ENCODE measurements at regions not wholly inside any gene's neighbourhood (a gene's known extent, or its start where the extent isn't known, plus 50 kb on each side); places are given as distances from the start of the nearest gene placed in this dataset.

DNA sequence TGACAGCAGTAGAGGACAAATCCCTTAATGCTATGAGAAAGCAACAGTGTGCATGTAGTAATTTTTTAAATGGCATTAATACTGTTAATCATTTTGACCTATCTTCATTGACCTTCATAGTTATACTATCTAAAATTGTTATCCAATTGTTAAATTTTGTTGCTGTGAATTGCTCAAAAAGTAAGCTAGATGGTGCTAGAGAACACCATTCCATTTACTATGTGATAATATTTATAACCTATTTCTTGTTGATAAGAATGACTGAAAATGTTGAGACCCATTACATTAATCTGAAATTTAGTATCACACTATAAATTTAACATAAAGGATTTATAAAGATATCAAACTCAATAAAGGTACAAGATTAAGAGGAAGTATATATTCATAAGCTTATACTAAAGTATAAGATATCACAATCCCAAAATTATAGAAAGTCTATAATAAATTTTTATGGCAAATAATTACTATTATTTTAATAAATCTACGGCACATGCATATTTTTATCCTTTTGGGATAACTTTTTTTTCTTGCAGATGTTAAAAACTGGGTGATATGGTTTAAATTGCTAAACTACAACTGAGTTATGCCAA is 1573.3 kb downstream of the PCDH9 start:
- TF ChIP-seq CTCF (IDR thresholded peaks at IDR 0.05; ENCODE audit: poor library complexity) (peak; percentile 68), EZH2 (IDR thresholded peaks at IDR 0.05; ENCODE audit: borderline replicate concordance) (no peak)

All from hepatocyte (in vitro differentiated cells).